GM18499 (cell line): ENCODE measurements at regions not wholly inside any gene's neighbourhood (a gene's known extent, or its start where the extent isn't known, plus 50 kb on each side); places are given as distances from the start of the nearest gene placed in this dataset.
"Not testable (repeated sequence)": the region's sequence is repeated elsewhere in the genome, so short reads cannot be mapped to it uniquely, and the experiment has no call there.

ENCODE experiments used
- ATAC-seq: cut with Tn5 transposase; IDR thresholded peaks from one replicate; pipeline ENCODE4 v1.9.1; 2021; ENCODE audit warnings: moderate number of reproducible peaks; ENCODE audit not compliant: insufficient read depth, unreplicated experiment

DNA sequence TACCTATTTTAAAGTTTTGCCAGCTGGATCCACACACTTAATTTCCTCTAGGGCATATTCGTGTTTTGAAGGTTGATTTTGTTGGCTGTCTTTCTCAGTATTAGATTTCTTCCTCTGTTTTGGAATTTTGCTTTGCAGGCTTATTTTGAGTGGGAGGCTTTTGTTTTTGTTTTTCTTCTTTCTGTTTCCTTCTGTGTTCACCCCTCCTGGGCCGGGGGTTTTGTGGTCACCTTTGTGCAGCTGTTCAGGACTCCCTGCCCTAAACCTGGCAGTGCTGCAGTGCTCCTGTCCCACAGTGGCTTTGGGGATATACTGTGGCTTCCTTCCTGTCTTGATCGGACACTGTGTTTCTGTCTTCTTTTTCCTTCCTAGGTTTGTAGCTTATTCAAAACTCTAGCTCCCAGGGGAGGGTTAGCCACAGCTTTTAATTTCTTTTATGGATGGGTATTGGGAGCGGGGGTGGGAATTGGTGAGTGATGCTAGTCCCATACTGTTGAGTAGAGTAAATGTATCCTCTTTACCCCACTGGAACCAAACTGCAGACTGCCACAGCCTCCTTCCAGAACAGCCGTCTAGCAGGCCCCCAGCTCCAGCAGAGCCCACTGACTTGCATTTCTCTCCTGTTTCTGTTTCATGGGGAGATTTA lies 228.7 kb upstream of the FZD8 start:
- ATAC-seq: no peak

DNA sequence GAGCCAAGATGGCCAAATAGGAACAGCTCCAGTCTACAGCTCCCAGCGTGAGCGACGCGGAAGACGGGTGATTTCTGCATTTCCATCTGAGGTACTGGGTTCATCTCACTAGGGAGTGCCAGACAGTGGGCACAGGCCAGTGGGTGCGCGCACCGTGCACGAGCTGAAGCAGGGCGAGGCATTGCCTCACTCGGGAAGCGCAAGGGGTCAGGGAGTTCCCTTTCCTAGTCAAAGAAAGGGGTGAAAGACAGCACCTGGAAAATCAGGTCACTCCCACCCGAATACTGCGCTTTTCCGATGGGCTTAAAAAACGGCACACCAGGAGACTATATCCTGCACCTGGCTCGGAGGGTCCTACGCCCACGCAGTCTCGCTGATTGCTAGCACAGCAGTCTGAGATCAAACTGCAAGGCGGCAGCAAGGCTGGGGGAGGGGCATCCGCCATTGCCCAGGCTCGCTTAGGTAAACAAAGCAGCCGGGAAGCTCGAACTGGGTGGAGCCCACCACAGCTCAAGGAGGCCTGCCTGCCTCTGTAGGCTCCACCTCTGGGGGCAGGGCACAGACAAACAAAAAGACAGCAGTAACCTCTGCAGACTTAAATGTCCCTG lies 216.7 kb upstream of the FZD8 start:
- not testable (repeated sequence) for ATAC-seq

DNA sequence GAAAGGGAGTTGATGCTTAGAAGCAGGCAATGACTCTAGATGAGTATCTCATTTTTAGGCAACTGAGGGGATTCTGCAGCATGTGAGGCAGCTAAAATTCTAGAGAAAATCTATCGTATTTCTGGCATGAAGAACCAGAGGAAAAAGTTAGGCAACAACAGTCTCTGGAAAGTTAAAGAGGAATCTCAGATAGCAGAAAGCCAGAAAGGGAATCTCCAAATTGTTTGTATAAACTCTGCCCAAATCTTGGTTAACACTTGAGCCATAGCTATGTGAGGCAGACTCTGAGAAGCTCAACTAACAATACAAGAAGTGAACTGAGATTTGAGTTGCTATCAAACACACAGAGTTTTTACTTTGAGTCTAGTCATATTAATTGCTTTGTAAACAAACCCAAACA lies 215.8 kb upstream of the FZD8 start:
- no peak for ATAC-seq

DNA sequence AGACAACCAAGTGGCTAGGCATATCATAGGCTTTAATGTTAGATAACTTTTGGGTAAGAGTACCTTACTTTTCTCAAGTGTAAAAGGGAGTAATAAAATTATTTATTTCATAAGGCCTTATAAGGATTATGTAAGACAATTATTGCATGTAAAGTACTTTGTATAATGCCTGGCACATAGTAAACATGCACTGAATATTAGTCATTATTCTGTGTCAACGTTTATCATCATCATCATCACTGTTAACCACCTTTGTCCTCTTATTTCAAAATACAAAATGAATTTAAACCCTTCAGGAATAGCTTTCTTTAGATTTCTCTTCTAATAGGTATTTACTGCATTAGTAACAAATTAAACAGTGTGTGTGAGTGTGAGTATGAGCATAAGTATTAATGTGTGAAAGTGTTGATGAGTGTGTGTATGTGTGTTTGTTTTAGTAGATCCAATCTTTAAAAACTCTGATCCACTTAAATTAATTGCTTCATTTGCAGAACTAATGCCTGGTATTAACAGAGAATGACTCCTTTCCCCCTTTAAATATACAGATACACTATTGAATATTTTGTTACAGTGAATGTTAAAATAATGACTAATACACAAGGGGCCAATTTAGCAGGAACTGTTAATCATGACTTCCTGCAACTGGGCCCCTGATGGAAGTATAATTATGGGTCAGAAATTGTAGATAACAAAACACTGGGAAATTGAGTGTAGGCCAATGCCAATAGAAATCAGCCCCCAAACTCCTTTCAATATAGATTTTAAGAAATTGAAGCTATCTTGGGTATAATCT lies 213.3 kb upstream of the FZD8 start:
- no peak for ATAC-seq

DNA sequence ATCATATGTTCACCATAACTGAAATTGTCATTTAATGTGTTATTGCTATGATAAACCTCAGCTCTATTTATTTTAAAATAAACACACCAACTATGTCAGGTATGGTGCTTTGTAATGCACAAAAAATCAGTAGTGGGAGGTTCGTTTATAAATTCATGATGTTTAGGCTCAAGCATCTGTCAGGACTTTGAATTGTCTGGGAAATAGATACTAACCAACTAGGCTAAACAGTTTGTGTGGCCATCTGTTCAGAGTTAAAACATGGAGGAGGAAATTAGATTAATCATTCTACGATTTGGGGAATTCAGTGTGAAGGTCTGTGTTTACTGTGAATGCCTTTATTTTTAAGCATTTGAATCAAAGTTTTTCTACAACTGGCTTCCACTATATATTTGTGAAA lies 212.6 kb upstream of the FZD8 start:
- no peak for ATAC-seq

DNA sequence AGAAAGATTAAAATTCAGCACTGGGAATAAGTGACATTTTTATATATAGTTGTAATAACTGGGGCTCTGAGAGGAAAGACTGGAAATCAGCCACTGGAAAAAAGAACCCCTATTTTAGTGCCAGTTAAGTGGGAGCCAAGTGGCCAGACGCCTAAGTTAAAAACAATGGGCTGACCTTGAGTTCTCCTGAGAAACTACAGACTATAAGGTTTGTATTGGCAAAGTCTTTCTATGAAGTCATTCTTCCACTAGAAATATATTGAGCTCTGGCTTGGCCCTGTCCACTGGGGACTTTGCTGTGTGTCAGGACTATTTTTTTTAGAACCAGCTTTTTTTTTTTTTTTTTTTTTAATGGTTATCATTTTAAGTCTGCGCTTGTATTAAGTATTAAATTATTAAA lies 210.6 kb upstream of the FZD8 start:
- no peak for ATAC-seq

DNA sequence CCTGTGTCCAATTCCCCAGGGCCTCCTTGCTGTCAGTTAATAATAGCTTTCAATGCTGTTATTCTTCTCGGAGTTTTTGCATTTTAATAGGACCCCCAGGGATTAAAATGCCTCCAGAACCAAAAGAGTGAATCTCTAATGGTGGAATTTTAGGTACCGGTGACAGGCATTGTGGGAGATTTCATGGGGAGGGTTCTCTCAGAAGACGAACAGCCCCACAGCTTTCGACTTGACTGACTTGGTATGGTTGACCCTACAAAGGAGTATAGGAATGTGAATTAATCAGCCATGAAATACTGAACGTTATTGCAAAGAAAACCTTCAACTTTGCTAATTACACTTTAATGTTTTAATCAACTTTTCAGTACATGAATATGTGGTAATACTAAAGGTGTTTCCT lies 206.3 kb upstream of the FZD8 start:
- ATAC-seq: no peak

DNA sequence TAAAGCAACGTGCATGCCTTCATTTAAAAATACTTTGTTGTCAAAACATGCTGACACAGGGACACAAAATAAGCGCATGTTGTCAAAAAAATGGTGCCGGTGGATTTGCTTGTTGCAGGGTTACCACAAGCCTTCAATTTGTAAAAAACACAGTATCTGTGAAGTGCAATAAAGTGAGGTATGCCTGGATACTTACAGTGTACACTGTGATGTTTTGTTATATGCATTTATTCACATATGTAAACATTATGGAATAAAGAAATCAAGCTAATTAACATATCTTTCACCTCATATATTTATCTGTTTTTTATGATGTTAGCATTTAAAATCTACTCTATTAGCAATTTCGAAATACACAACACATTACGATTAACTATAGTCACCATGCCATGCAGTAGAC lies 202.6 kb upstream of the FZD8 start:
- ATAC-seq: no peak

DNA sequence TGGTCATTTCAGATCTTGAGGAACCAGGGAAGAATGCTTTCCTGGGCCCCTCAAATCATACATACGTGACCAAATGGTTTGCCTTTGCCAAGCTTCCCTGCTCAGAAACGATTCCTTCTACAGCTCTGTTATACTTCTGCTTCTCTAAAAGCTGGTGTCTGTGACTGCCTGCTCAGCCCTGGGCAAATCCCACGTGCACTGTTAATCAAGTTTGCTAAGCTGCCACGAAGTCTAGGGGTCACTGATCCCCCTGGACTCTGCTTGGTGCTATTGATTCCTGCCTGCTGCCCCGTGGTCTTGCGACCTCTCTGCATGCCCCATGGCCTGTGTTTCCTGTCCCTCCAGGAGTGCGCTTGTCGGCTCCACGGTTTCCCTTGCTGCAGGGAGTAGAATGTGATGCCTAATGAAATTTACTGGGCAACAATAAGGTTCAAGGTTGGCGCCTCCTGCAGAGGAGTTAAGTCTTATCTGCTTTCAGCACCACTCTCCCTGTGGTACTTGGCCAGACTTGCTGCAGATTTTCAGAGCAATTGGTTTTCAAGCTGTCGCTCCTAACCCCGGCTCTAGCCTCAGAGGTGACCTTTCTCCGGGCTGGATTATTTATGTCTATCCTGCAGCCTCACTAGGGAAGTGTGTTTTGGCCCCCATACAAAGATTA lies 201.6 kb upstream of the FZD8 start:
- ATAC-seq: no peak

DNA sequence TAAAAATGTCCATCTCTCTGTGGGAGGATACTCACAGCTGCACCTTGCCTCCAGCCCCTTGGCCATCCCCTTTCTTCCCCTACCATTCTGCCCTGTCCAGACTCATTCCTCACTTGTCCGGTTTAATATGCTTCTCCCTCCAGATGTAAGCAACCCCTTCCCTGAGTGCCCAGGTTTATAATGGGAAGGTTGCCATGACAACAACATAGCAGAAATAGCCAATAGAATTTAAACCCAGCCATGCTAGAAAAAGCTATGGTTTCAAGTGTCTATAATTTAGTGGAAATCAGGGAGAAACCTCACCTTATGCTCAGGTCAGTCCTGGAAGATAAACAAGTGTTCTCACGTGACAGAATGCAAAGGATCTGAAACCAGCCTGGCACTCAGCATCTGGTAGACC lies 196.0 kb upstream of the FZD8 start:
- ATAC-seq: no peak

DNA sequence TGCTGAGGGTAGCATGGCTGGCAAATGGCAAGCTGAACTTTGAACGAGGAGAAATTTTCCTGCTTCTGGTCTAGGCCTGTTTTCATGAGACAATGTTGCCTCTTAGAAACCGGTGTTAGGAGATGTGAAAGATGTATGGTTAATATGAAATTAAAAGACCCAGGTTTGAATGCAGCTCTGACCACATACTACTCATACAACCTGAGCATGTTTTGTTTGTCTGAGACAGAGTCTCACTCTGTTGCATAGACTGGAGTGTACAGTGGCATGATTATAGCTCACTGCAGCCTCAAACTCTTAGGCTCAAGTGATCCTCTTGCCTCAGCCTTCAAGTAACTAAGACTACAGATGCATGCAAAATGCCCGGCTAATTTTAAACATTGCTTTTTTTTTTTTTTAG lies 193.4 kb upstream of the FZD8 start:
- no peak for ATAC-seq

DNA sequence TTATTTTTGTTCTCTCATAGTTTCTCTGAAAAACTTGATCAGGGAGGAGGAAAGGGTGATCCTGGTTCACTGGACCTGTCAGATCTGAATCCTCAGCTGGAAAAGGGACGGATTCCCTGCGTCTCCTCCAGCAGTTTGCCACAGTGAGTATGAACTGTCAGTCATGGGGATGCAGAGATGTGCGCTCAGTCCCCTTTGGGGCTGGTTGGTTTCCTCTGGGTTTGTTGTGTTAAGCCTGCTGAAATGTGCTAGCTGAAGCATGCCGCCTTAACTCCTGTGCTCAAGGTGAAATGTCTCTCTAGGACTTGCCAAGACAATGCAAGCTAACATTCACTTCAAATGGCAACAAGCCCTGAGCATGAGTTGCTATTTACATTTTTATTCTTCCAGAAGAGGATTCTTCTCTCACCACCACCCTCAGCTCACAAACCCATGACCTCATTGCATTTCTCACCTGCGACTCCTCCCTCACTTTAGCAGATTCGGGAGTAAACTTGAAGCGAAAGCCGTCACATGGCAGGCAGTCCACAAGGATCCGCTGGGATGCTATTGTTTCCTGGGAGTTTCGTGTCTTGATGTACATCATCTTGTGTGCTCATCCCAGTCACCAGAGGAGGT lies 192.9 kb upstream of the FZD8 start:
- no peak for ATAC-seq

DNA sequence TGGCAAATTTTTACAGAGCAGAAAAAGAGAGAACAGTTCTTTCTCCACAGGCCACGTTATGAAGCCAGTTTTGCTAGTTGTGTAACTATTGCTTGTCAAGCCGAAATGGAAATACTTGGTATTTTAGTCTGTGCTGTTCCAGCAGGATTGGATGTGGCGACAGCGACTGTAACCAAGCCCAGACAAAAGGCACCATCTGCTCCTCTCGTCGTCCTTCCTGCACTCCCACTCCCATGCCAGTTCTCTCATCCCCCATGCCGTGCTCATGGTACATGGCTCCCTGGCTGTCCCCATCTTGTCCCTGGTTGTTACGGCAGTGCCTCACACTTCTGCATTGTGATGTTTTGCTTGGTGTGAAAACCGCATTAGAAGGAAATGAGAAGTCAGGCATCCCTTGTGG lies 185.7 kb upstream of the FZD8 start:
- ATAC-seq: no peak

DNA sequence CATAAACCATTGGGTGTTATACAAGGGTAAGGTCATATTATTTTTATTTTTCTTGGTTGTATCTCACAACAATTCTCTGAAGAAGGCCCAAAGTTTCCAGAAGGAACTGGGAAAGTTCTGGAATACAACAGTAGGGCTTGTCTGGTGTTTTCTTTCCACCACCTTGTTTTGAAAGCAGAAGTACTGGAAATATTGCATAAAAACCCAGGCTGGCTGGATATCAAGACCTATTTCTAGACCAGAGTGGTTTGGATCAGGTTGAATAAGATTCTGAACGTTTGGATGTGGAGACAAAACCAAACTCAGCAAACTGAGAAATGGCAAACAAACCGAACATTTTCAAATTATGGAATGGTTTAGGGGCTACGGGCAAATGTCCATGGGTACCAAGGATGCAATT lies 182.6 kb upstream of the FZD8 start:
- no peak for ATAC-seq

DNA sequence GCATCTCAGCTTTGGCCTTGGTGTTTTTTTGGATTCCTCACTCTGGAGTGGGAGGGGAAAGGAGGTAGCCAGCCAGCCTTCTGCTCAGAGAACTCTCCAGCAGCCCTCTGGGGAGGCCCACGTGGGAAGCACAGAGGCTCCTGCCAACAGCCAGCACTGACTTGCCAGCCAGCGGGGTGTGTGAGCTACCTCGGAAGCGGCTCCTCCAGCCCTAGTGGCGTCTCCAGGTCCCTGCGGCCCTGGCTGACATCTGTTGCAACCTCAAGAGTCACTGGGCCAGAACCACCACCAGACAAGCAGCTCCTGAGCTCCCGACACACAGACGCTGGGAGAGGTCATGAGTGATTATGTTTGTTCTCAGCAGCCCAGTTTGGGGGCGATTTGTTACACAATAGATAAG lies 180.2 kb upstream of the FZD8 start:
- ATAC-seq: no peak

DNA sequence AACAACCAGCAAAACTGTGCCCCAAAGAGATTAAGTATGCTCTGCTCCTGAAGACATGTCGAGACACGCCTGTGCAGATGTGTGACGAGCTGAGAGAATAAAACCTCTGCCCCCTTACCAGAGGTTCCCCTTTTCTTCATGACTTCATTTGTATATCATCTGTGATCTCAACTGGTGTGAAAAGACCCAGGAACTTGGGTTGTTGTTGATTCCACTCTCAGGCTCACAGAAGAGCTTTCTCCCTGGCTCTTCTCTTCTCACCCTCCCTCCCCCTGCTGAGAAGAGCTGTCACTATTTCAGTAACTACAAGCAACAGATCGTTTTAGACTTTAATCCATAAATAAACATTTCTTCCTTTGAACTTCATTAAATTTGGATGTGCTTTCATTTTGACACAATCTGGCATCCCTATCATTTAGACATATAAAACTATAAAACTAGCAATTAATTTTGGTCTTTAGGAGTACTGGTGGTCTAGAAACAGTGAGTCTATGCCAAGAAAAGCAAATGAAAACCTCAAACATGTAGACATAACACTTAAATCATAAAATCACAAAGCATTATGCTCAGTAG lies 179.3 kb upstream of the FZD8 start:
- ATAC-seq: no peak

DNA sequence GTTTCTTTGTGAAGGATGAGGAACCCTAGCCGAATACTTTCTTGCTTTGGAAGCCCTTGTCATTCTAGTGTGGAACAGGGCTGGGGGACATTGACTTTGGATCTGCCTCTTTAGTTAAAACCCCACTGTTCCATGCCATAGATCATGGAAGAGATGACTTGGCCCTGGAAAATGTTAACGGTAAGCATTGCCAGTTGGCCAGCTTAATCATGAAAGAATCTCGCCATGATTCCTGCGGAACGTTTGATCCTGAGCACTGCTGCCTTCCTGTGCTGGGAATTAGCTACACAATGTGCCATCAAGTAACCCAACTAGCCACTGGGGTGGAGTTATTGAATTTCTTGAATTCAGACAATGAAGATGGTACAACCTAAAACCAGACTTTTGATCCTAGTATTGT lies 177.6 kb upstream of the FZD8 start:
- no peak for ATAC-seq

DNA sequence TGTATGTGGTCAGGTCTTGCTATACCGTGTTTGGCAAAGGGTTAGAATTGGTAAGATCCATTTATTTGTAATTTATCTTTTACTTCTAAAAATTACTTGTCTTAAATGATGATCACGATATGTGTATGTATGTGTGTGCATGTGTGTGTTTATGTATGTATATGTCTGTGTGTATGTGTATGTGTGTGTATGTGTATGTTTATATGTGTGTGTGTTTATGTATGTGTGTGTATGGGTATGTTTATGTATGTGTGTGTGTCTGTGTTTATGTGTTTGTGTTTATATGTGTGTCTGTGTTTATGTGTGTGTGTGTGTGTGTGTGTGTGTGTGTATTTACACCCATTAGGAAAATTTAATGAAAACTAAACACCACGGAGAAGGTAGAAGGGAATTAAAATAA lies 176.9 kb upstream of the FZD8 start:
- no peak for ATAC-seq

DNA sequence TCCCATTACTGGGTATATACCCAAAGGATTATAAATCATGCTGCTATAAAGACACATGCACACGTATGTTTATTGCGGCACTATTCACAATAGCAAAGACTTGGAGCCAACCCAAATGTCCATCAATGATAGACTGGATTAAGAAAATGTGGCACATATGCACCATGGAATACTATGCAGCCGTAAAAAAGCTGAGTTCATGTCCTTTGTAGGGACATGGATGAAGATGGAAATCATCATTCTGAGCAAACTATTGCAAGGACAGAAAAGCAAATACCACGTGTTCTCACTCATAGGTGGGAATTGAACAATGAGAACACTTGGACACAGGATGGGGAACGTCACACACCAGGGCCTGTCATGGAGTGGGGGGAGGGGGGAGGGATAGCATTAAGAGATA lies 175.0 kb upstream of the FZD8 start:
- not testable (repeated sequence) for ATAC-seq

DNA sequence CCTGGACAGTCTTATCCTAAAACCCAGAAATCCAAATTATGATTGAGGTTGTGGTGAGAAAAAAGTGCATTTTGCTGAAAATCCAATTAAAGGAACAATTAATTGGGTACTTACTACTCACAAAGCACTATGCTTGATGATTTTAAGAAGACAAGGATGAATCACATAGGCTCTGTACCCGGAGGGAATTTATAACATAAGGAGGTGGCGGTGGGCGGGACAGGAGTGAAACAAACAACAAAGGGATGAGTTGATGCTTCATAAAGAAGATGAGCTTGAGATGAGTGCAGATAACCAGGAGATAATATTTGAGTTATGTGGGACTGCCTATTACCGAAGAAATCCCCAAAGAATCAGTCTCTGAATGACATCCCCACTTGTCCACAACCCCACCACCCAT lies 171.1 kb upstream of the FZD8 start:
- ATAC-seq: no peak

DNA sequence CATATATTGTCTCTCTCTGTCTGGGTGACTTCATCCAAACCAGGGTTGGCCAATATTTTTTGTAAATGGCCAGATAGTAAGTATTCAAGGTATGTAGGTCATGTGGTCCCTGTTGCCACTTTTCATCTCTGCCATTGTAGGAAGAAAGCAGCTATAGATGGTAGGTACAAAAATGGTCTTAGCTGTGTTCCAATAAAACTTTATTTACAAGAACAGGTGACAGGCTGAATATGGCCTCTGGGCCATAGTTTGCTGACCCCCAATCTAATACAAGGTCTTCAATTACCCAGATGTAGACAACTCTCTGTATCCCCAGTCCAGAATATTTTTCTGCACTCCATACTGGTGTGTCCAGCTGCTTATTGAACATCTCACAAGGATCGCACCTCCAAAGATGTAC lies 166.2 kb upstream of the FZD8 start:
- ATAC-seq: no peak
